HCT116 (cell line): ENCODE measurements at regions not wholly inside any gene's neighbourhood (a gene's known extent, or its start where the extent isn't known, plus 50 kb on each side); places are given as distances from the start of the nearest gene placed in this dataset.

Source experiments
- ATAC-seq: fragments of 200-7000 bp; cut with Tn5 transposase; 2 replicates; pipeline ENCODE4 v1.9.1; 2020; ENCODE audit warnings: mild to moderate bottlenecking, moderate library complexity
- BruUV-seq: library from RNA; stranded (reverse); fragments of 400-500 nt; replicated peaks from 2 replicates; lab custom pipeline; 2021; lab: Mats Ljungman, UMichigan
- CTCF ChIA-PET: fragments of 300-600 bp; sonication (Branson Sonifier 250); formaldehyde crosslinking; loops from one replicate; lab custom pipeline; 2021; ENCODE audit warnings: antibody characterized with exemption; lab: Charles Lee
- POLR2A ChIA-PET: fragments of 300-600, 350-600 bp; sonication (Branson Sonifier 250); formaldehyde crosslinking; loops from one replicate; lab custom pipeline; 2021; ENCODE audit warnings: antibody characterized with exemption; lab: Charles Lee
- RAD21 ChIA-PET, 2 experiments: fragments of 300-600 bp; sonication (Branson Sonifier 250); formaldehyde crosslinking; loops; one replicate each; lab custom pipeline; 2023; ENCODE audit warnings: low total read pairs in 2 of 2; ENCODE audit not compliant: uncharacterized antibody in 2 of 2, unreplicated experiment in 2 of 2, low non-redundant PET in 1 of 2; lab: Charles Lee
- DNase-seq: peaks from one replicate; pipeline ENCODE4 v3.0.0-alpha.2; 2010; ENCODE audit warnings: low read depth, low spot score
- H2AFZ ChIP-seq: fragments of 200-600 bp; shearing (Covaris generic), sonication (generic); 2 replicates; pipeline ENCODE4 v1.6.1; 2017; ENCODE audit warnings: low read depth, mixed run types, mixed read lengths, antibody characterized with exemption, low read length; ENCODE audit not compliant: poor library complexity, severe bottlenecking
- H3K27ac ChIP-seq: 2 replicates; pipeline ENCODE4 v1.5.1; 2012; ENCODE audit warnings: low read depth, low read length
- H3K27me3 ChIP-seq: fragments of 200-600 bp; sonication (generic); 2 replicates; pipeline ENCODE4 v1.6.1; 2016; ENCODE audit warnings: mixed run types, low read length, mixed read lengths; ENCODE audit not compliant: insufficient read depth
- H3K36me3 ChIP-seq, 2 experiments: fragments of 200-500 bp in 1 of 2; fragments of 200-600 bp in 1 of 2; sonication (Bioruptor generic) in 1 of 2; sonication (generic) in 1 of 2; 2 replicates each; pipeline versions ENCODE4 v1.5.1 to v1.6.1; 2014 to 2016; ENCODE audit warnings: low read length in 2 of 2, inconsistent platforms in 1 of 2, mixed read lengths in 1 of 2, mixed run types in 1 of 2; ENCODE audit not compliant: insufficient read depth in 2 of 2, control insufficient read depth in 1 of 2
- H3K4me1 ChIP-seq, 2 experiments: fragments of 200-600 bp in 1 of 2; sonication (generic) in 1 of 2; 2 replicates each; pipeline versions ENCODE4 v1.5.1 to v1.6.1; 2012 to 2017; ENCODE audit warnings: low read length in 2 of 2, inconsistent platforms in 1 of 2, mild to moderate bottlenecking in 1 of 2, mixed read lengths in 1 of 2, mixed run types in 1 of 2, moderate library complexity in 1 of 2; ENCODE audit not compliant: insufficient read depth in 2 of 2, control insufficient read depth in 1 of 2
- H3K4me2 ChIP-seq: fragments of 200-600 bp; sonication (generic); 2 replicates; pipeline ENCODE4 v1.6.1; 2017; ENCODE audit warnings: mixed run types, low read length, mixed read lengths
- H3K4me3 ChIP-seq, 2 experiments: fragments of 200-600 bp in 1 of 2; sonication (generic) in 1 of 2; replicated peaks in 1 of 2; 2 replicates each; pipeline ENCODE4 v1.5.1; 2011 to 2016; ENCODE audit warnings: low read length in 2 of 2, control low read depth in 1 of 2, low read depth in 1 of 2, mild to moderate bottlenecking in 1 of 2, mixed read lengths in 1 of 2, mixed run types in 1 of 2
- H3K79me2 ChIP-seq: fragments of 200-600 bp; sonication (generic); 2 replicates; pipeline ENCODE4 v1.6.1; 2017; ENCODE audit warnings: mild to moderate bottlenecking, mixed run types, low read length, moderate library complexity, mixed read lengths; ENCODE audit not compliant: insufficient read depth
- H3K9ac ChIP-seq: fragments of 200-600 bp; sonication (generic); 2 replicates; pipeline ENCODE4 v1.6.1; 2016; ENCODE audit warnings: low read length, mixed read lengths
- H3K9me2 ChIP-seq: fragments of 200-600 bp; sonication (generic), shearing (Covaris generic); 2 replicates; pipeline ENCODE4 v1.6.1; 2017; ENCODE audit warnings: mixed run types, mild to moderate bottlenecking, moderate library complexity; ENCODE audit not compliant: insufficient read depth
- H3K9me3 ChIP-seq, 2 experiments: fragments of 200-500 bp in 1 of 2; fragments of 200-600 bp in 1 of 2; sonication (Bioruptor generic) in 1 of 2; sonication (generic) in 1 of 2; 2 replicates each; pipeline ENCODE4 v1.6.1; 2014 to 2017; ENCODE audit warnings: low read length in 2 of 2, mixed read lengths in 2 of 2, inconsistent platforms in 1 of 2, low read depth in 1 of 2, mild to moderate bottlenecking in 1 of 2, mixed run types in 1 of 2, moderate library complexity in 1 of 2; ENCODE audit not compliant: control insufficient read depth in 1 of 2, insufficient read depth in 1 of 2
- H4K20me1 ChIP-seq: fragments of 200-600 bp; sonication (generic), shearing (Covaris generic); 2 replicates; pipeline ENCODE4 v1.6.1; 2017; ENCODE audit warnings: mixed run types, mild to moderate bottlenecking, moderate library complexity; ENCODE audit not compliant: insufficient read depth
- ATF3 ChIP-seq: IDR thresholded peaks from 2 replicates; pipeline ENCODE4 v1.6.1; 2012
- CBX3 ChIP-seq: IDR thresholded peaks from 2 replicates; pipeline ENCODE4 v1.6.1; 2012; ENCODE audit warnings: low read depth
- CTCF ChIP-seq, 3 experiments: fragments of 200-600 bp in 1 of 3; sonication (generic) in 1 of 3; IDR thresholded peaks in 2 of 3; conservative IDR thresholded peaks in 1 of 3; 2 replicates each; pipeline ENCODE4 v1.5.1; 2012 to 2017; ENCODE audit warnings: low read depth in 2 of 3, low read length in 2 of 3, antibody characterized with exemption in 1 of 3, borderline replicate concordance in 1 of 3, control low read depth in 1 of 3, mild to moderate bottlenecking in 1 of 3, mixed read lengths in 1 of 3, mixed run types in 1 of 3, moderate library complexity in 1 of 3; ENCODE audit not compliant: insufficient read depth in 1 of 3
- EGR1 ChIP-seq: IDR thresholded peaks from 2 replicates; pipeline ENCODE4 v1.6.1; 2012; ENCODE audit warnings: low read depth
- ELF1 ChIP-seq: IDR thresholded peaks from 2 replicates; pipeline ENCODE4 v1.6.1; 2012; ENCODE audit warnings: low read depth, borderline replicate concordance
- EZH2 ChIP-seq: fragments of 200-600 bp; sonication (generic); IDR thresholded peaks from 2 replicates; pipeline ENCODE4 v1.6.1; 2017; ENCODE audit warnings: antibody characterized with exemption, mixed run types
- EZH2phosphoT487 ChIP-seq: fragments of 200-600 bp; IDR thresholded peaks from 2 replicates; pipeline ENCODE4 v1.6.1; 2018; ENCODE audit warnings: antibody characterized with exemption, borderline replicate concordance
- FOSL1 ChIP-seq: IDR thresholded peaks from 2 replicates; pipeline ENCODE4 v1.6.1; 2012; ENCODE audit warnings: low read depth
- JUND ChIP-seq: IDR thresholded peaks from 2 replicates; pipeline ENCODE4 v1.6.1; 2012
- POLR2A ChIP-seq: IDR thresholded peaks from 2 replicates; pipeline ENCODE4 v1.7.0; 2011; ENCODE audit warnings: borderline replicate concordance; ENCODE audit not compliant: insufficient read depth, insufficient read length; ENCODE audit errors: extremely low read depth
- RAD21 ChIP-seq: IDR thresholded peaks from 2 replicates; pipeline ENCODE4 v1.6.1; 2012; ENCODE audit warnings: low read depth, mild to moderate bottlenecking
- SP1 ChIP-seq: IDR thresholded peaks from 2 replicates; pipeline ENCODE4 v1.6.1; 2012; ENCODE audit warnings: low read depth
- SRF ChIP-seq: IDR thresholded peaks from 2 replicates; pipeline ENCODE4 v1.6.1; 2012; ENCODE audit warnings: low read depth
- TCF7L2 ChIP-seq: IDR thresholded peaks from 2 replicates; pipeline ENCODE4 v1.7.0; 2011; ENCODE audit warnings: borderline replicate concordance, inconsistent platforms; ENCODE audit not compliant: insufficient read depth, insufficient read length; ENCODE audit errors: extremely low read depth
- YY1 ChIP-seq: IDR thresholded peaks from 2 replicates; pipeline ENCODE4 v1.6.1; 2011; ENCODE audit warnings: low read length, low read depth, moderate library complexity, mild to moderate bottlenecking; ENCODE audit not compliant: insufficient replicate concordance; ENCODE audit errors: extremely low read depth
- ZBTB33 ChIP-seq: IDR thresholded peaks from 2 replicates; pipeline ENCODE4 v1.6.1; 2011; ENCODE audit warnings: mild to moderate bottlenecking, low read length, moderate library complexity; ENCODE audit not compliant: insufficient replicate concordance; ENCODE audit errors: extremely low read depth
- ZFX ChIP-seq: fragments of 450-650 bp; IDR thresholded peaks from 2 replicates; pipeline ENCODE4 v1.6.1; 2017
- ZNF274 ChIP-seq: fragments of 200-500 bp; sonication (Bioruptor generic); IDR thresholded peaks from 2 replicates; pipeline ENCODE4 v1.6.1; 2014; ENCODE audit warnings: mild to moderate bottlenecking, low read depth, low read length, inconsistent platforms
- intact Hi-C: fragments of 100-400 bp; cut with micrococcal nuclease; formaldehyde crosslinking; loops from 2 replicates; pipeline ENCODE4 v1.10.0; 2022

GRCh38 chr6:68458447-68458846, 176.6 kb upstream of the ADGRB3 start:
- no TSS peak for BruUV-seq
- H3K4me2 ChIP-seq, result no peak overlapping the region

More at GRCh38 chr6:68458447-68458846, 176.6 kb upstream of the ADGRB3 start:
- H3K79me2 ChIP-seq, result no peaks in the 10 kb centered on the region
- intact Hi-C loops, result no loop called here
- no peak overlapping the region for H3K27ac ChIP-seq
- H3K4me1 ChIP-seq, result no peaks in the 10 kb centered on the region
- H3K9me3 ChIP-seq, result peaks cover 0 to 9% of the 10 kb centered on the region in 2 experiments; a peak in 3 of 4 replicates
- H3K9ac ChIP-seq, result no peak overlapping the region
- RAD21 ChIA-PET, result no interaction called here
- no peaks in the 10 kb centered on the region for H4K20me1 ChIP-seq
- H3K9me2 ChIP-seq, result no peaks in the 10 kb centered on the region
- no peak for DNase-seq
- no peak overlapping the region for H3K4me3 ChIP-seq
- no peaks in the 10 kb centered on the region for H3K36me3 ChIP-seq
- TF ChIP-seq ZFX (no peak), CBX3 (no peak), EGR1 (no peak), RAD21 (no peak), FOSL1 (no peak), EZH2 (no peak), YY1 (no peak), CTCF (IDR thresholded peaks at IDR 0.05 in 2 of 3, conservative IDR thresholded peaks at IDR 0.05 in 1 of 3; ENCODE audit: borderline replicate concordance in 1 of 3, insufficient read depth in 1 of 3, low read depth in 2 of 3, low read length in 2 of 3) (no peak), JUND (no peak), ELF1 (no peak), ATF3 (no peak), EZH2phosphoT487 (no peak), POLR2A (no peak), ZNF274 (no peak), ZBTB33 (no peak), TCF7L2 (no peak), SP1 (no peak), SRF (no peak)
- no peak for ATAC-seq
- H3K27me3 ChIP-seq, result no peaks in the 10 kb centered on the region
- CTCF ChIA-PET, result no interaction called here
- H2AFZ ChIP-seq, result no peak overlapping the region
- POLR2A ChIA-PET, result no interaction called here
